HG03442 (cell line): ENCODE measurements at regions not wholly inside any gene's neighbourhood (a gene's known extent, or its start where the extent isn't known, plus 50 kb on each side); places are given as distances from the start of the nearest gene placed in this dataset.

Source experiments
- ATAC-seq: cut with Tn5 transposase; IDR thresholded peaks from one replicate; pipeline ENCODE4 v1.9.1; 2021; ENCODE audit warnings: mild to moderate bottlenecking, moderate library complexity; ENCODE audit not compliant: unreplicated experiment

GRCh38 chr3:72133329-72134011, 348.5 kb upstream of the PROK2 start:
- no peak for ATAC-seq

GRCh38 chr3:72131899-72132298, 347.0 kb upstream of the PROK2 start:
- ATAC-seq = no peak

- ATAC-seq = no peak
Observed at GRCh38 chr3:72130565-72130964, 345.6 kb upstream of the PROK2 start.

- no peak for ATAC-seq
Observed at GRCh38 chr3:72129501-72130094, 344.6 kb upstream of the PROK2 start.

GRCh38 chr3:72128921-72129320, 344.0 kb upstream of the PROK2 start:
- ATAC-seq = no peak

- ATAC-seq = peak; percentile 66
Observed at GRCh38 chr3:72127844-72128243, 342.9 kb upstream of the PROK2 start.

- no peak for ATAC-seq
Observed at GRCh38 chr3:72127224-72127612, 342.3 kb upstream of the PROK2 start.

- no peak for ATAC-seq
Observed at GRCh38 chr3:72126441-72127223, 341.7 kb upstream of the PROK2 start.

- ATAC-seq = peak; percentile 64
Observed at GRCh38 chr3:72123908-72124441, 339.0 kb upstream of the PROK2 start.

GRCh38 chr3:72120806-72121778, 336.1 kb upstream of the PROK2 start:
- ATAC-seq = peak; percentile 76

- ATAC-seq = no peak
Observed at GRCh38 chr3:72120039-72120438, 335.1 kb upstream of the PROK2 start.

GRCh38 chr3:72118628-72119027, 333.7 kb upstream of the PROK2 start:
- no peak for ATAC-seq

- ATAC-seq = no peak
Observed at GRCh38 chr3:72116226-72116625, 331.3 kb upstream of the PROK2 start.

- ATAC-seq = no peak
Observed at GRCh38 chr3:72115307-72115706, 330.4 kb upstream of the PROK2 start.

GRCh38 chr3:72114773-72115172, 329.8 kb upstream of the PROK2 start:
- ATAC-seq = no peak

GRCh38 chr3:72113964-72114363, 329.0 kb upstream of the PROK2 start:
- no peak for ATAC-seq

GRCh38 chr3:72113564-72113963, 328.6 kb upstream of the PROK2 start:
- ATAC-seq = no peak

GRCh38 chr3:72112435-72112834, 327.5 kb upstream of the PROK2 start:
- ATAC-seq = no peak

- ATAC-seq = no peak
Observed at GRCh38 chr3:72111265-72112205, 326.6 kb upstream of the PROK2 start.
